ENCODE measurements at regions not wholly inside any gene's neighbourhood (a gene's known extent, or its start where the extent isn't known, plus 50 kb on each side); places are given as distances from the start of the nearest gene placed in this dataset.
A peak's percentile ranks its signal among the peaks of the same experiment; 100 is the strongest.

DNA sequence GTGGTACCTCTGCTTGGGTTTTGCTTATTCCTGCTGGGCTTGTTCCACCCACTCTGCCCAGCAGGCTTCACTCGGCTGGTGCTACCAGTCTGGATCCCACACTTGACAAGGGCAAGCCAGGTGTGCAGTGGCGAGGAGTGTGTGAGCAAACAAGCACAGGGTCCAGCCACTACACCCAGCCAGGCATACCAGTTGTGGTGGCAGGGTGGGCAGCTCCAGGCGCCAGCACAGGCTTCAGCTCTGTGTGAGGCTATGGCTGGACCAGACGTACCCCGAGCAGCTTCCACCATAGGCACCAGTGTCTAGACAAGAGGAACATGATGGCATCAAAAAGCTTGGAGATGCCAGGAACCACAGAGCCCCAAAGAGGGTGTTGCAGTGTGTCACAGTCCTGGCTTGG lies 93.1 kb upstream of the GALNT5 start:
- DNase-seq, result no peak

DNA sequence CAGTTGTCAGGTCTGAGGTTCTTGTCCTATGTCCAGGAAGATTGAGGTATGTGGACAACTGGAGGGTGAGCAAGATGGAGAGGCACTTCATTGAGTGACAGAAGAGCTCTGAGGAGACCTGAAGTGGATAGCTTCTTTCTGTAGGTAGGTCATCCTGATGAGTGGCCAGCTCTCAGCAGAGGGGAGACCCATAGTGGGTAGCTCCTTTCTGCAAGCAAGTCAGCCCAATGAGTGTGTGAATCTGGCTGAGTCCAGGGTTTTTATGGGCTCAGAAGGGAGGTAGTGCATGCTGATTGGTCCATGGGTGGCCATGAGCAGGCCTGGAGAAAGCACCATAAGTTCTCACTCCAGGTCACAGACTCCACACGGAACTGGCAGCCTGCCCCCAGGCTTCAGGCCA lies 92.6 kb upstream of the GALNT5 start:
- no peak for DNase-seq

DNA sequence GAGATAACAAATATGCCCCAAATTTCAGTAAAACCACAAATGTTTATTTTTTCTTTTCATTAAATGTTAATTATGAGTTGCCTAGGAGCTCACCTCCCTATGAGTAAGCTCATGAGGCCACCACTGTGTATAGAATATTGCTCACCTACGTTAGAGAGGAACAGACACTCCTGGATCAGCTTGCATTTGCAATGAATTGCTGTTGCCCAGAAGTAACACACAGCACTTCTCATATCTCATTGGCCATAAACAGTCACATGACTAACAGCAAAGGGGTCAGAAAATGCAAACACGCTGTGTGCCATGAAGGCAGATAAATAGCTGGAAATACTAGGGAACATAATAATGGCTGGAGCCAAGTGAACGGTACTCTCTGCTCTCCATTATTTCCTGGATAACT lies 89.0 kb upstream of the GALNT5 start:
- no peak for DNase-seq

DNA sequence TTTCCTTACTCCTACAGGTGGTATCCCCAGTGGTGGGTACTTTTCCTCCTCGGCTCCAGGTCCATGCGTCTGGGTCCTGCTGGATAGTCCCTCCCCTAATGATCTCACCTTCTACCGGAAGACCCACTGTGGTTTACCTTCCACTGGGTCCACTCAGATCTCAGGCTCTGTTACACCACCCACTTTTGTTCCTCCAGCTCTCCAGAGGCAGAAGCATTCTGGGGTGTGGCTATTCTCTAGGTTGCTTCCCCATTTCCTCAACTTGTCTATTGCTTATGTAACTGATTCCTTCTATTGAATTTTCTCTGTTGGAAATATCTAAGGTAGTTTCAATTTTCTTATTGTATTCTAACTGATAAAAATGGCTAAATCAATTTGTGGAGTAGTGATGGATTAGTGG lies 87.6 kb upstream of the GALNT5 start:
- no peak for DNase-seq

DNA sequence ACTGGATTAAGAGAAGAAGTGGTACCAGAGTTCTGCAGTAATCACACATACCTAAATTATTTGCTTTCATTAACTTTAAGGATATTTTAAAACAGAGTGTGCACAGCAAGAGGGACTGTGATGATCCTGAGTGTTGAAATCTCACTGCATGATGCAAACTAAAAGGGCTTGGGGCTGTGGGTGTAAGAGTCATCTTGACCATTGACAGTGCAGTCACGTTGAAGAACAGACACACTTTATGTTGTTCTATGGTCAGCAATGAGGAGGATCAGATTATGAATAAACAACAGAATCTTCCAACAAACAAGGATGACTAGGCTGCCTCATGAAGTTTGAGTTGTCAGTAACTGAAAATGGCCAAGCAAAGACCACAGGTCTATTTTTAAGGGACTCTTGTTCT lies 87.2 kb upstream of the GALNT5 start:
- DNase-seq, result no peak

DNA sequence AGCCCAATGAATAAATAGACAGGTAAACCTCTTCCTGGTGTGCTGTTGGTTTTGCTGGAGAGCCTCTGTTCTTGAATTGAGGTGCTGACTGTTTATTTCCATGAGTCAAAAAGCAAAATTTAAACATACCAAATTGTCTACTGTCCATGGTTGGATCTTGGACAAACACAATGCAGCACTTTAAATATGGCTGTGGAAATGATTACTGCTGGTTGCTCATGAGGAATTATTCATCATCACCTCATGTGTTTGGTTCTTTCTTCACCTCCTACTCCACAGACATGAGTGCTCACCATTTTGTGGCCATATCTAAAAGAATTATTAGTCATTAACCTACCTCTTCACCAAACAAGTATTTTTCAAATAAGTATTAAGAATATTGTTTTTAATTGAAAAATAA lies 85.3 kb upstream of the GALNT5 start:
- peak; percentile 38 for DNase-seq

DNA sequence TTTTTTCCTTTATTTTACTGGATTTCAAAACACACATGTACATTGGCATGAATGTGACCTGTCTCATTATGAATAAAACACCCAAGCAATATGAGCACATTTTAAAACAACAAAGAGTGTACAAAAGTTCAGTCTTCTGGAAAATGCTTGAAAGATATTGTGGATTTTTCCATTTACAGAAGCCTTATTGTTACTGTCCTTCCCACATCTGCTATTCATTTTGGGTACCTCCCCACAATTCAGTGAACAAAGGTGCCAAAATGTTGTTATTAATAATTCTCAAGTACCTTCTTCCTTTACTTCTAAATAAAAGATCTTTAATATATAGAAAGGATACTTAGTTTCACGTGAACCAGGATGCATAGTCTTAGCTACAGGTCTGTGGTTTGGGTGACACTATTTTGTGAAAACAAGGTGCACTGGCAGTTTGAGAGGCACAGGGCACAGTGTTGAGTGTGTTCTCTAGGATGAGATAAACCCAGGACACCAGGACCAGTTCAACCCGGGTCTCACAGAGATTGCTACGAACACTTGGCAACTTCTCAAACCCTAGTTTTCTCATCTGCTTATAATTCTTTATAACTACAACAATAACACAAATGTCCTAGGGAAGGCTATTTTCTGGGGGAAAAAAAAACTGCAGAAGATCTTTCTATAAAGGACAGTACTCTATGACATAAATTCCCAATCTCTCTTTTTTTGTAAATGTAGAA lies 84.5 kb upstream of the GALNT5 start:
- DNase-seq, result peak; percentile 56

DNA sequence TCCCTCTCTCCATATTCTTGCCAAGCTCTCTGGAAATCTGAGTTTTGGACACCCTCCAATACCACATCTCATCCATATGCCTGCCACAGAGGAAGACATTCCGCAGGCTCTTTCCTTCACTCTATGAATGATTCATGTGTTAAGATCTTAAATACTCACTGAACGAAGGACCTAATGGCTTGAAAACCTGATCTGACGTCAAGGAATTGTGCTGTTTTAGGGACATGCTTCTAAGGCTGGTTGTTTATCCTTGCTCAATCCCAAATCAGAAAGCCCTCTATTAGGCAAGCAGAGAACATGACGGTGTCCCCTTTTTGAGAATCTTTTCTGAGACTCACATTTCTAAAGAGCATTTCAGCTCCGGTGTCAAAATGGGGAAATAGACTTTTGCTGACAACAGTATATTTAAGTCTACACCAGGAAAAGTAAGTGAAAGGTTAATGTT lies 83.7 kb upstream of the GALNT5 start:
- DNase-seq, result peak; percentile 99

DNA sequence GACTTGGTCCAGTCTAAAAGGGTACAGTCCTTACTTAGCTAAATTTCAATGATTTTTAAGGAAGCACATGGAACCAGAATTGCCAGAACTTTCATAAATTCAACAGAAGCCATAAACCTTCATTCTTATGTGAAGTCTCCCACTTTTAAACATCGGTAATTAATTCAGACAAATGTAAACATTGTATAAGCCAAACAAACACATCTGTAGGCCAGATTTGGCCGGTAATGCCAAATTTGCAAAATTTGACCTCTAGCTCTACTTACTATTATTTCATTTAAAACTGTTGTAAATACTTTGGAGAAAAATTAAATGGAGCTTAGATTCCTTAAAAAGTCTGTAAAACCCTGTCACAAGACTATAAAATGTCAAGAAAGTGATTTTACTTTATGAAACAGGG lies 83.2 kb upstream of the GALNT5 start:
- no peak for DNase-seq

DNA sequence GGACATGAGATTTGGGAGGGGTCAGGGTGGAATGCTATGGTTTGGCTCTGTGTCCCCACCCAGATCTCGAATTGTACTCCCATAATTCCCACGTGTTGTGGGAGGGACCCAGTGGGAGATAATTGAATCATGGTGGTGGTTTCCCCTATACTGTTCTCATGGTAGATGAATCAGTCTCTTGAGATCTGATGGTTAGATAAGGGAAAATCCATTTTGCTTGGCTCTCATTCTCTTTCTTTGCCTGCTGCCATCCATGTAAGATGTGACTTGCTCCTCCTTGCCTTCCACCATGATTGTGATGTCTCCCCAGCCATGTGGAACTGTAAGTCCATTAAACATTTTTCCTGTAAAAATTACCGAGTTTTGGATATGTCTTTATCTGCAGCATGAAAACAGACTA lies 80.9 kb upstream of the GALNT5 start:
- no peak for DNase-seq

DNA sequence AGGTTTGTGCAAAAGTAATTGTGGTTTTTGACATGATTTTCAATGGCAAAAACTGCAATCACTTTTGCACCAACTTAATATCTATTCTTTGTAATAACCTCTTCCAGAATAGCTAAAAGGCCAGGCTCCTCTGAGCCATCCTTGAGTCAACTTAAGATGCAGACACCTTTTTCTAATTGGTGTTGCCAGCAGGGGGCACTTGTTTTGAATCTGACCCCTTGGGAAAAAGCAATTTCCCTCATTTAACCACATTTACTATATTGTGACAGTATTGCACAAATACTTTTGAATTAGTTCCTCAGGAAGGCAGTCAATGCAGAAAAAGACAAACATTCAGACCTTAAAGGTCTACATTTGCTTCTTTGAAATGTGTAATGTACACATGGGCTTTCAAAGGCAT lies 78.6 kb upstream of the GALNT5 start:
- no peak for DNase-seq

DNA sequence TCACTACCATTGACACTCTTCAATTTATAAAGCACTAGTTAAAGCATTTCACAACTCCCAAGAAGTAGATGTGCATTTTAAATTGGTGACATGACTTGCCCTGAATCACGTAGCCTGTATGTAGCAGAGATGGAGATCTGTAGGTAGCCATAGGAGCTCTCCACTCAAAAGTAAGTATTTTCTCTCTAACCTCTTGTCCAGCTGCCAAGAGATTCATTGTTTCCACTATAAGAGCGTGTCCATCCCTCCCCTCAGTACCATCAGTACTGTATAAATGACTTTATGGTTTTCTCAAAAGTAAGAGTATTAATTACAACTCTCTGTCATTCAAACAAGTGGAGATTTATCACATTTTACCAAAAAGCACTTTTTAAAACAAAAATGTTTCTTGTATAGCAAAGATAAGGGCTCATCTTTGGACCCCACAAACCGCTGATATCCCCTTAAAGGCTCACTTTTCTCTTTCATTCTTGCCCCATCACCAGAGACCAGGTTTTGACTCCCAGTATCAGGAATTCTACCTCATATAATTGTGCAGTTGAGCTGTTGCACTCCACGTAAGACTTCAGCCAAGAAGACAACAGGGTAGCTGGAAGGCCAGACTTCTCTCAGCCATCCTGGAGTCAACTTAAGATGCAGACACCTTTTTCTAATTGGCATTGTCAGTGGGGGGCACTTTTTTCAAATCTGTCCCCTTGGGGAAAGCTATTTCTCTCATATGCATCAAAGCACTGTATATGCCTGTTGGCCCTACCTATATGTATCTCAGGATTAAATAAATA lies 78.0 kb upstream of the GALNT5 start:
- DNase-seq, result no peak

DNA sequence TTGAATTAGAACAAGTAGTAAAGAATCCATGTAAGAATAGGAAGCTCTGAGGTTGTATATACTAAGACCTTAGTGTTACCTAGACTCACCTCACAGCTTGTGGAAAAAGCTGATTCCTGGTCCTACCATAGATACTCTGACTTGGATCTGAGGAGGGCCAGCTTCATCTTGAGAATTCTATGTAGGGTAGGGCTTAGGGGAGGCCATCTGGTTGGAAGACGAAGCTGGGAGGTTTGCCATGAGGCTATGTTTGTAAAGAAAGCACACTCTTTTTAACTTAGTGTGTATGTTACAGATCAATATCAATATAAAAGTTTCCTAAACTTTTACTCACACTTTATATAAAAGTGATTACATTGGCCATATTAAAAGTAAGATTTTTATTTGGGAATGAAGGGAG lies 77.1 kb upstream of the GALNT5 start:
- no peak for DNase-seq

DNA sequence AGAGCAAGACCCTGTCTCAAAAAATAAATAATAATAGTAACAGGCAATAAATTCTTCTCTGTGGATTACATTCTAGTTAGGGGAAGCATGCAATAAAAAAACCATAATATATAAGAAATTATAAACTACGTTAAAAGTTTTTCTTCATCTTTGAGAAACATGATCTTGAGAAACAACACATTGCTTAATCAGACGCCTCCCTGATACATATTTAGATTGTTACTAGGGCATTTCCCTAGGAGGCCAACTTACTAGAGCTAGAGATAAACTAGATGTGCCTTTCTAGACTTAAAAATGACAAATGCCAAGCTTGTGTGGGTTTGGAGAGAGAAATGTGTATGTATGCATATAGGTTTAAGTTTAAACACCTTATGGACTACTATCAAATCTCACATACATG lies 76.3 kb upstream of the GALNT5 start:
- no peak for DNase-seq

DNA sequence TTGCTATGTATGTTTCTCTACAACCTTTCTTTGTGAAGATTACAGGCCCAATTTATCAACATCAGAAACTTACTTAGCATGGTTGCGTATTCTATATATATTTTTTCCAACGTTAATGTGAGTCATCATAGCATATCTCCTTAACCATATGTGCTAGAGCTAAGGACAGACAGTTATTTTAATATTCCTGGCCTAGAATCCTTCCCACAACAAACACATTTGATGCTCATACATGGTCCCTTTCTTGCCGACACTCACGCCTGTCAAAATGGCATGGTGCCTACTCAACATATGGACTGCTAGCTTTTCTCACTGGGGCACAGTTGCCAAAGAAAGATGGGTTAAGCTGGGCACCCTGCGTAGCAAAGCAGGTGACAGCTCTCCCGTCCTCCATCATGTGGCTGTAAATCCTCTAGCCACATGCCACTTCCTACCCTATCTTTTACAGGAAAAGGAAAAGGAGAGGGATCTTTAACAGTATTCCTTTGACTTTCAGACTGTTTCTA lies 75.2 kb upstream of the GALNT5 start:
- DNase-seq, result no peak

DNA sequence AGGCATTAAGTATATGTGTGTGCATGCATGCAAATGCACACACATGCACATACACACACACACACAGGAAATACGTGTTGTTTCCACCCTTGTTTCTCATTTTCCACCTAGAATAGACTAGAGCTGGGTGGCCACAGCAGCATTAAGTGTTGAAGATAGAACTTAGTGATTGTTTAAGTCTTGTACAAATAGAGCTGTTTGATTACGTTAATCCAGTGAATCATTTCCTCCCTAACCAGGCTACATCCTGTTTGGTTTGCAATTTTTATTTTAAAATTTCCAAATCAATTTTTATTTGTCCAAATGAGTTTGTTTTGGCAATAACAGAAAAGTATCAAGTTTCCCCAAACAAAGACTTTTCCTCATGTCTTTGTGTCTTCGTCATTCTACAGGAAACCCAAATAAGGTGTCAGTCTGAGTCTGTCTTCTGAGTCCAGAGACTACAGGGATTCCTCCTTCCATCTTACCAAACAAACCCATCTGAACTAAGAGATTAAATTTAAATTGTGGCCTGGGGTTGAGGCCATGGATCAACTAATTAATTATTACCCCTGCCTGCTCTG lies 74.6 kb upstream of the GALNT5 start:
- DNase-seq, result peak; percentile 56

DNA sequence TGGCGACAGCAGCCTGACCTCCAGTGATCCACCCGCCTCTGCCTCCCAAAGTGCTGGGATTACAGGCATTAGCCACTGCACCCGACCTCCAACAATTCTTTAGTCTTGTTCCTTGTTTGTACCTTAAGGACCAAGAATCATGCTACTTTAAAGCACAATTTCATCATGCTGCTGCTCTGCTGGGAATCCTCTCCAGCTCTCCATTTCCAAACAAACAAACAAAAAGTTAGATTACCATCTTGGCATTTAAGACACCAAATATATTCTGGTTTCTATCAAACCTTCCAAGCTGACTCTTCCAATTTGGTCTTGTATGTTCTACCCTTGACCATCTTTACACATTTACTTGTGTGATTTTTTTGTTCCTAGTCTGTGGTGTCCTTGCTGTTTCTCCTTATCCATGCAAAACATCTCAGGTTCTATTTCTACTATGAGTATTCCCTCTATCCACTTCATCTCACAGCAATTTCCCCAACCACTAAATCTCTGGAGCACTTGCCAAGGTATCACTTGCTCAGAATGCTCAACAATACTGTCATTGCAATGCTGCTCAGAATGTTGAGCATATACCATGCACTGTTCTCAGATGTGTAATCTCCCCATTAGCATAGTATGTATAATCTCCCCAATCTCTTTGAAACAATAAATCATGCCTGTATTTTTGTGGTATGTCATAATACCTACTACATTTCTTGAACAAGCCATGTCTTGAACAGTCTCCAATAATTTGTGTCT lies 73.2 kb upstream of the GALNT5 start:
- peak; percentile 60 for DNase-seq

DNA sequence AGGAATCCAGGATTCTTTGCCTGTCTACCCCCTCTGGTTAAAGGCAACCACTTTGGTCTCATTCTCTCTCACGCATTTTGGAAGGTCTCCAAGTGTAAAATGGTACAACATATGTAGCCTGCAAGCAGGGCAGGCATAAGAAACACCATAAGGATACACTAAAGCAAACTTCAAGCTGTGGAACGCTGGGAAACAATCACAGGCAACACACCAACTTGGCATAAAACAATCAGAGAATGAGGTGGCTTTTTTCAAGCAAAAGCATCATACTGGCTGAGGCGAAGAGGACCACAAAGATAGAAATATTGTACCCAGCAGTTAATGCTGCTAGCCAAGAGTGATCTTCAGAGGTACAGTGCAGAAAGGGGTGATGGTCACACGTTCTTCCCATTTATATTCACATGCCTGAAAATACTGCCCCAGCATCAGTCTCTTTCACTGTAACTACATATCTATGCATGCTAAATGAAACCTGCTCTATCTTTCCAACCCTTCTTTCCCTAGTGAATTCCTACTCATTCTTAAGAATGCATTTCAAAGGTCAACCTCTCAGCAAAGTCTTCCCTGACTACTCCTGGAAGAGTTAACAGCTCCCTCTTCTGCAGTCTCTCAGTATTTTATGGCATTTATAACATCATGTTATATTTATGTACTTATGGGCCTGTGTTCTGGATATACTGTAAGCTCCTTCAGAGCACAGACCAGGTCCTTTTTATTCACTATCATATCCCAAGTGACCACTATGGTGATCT lies 71.9 kb upstream of the GALNT5 start:
- peak; percentile 71 for DNase-seq

DNA sequence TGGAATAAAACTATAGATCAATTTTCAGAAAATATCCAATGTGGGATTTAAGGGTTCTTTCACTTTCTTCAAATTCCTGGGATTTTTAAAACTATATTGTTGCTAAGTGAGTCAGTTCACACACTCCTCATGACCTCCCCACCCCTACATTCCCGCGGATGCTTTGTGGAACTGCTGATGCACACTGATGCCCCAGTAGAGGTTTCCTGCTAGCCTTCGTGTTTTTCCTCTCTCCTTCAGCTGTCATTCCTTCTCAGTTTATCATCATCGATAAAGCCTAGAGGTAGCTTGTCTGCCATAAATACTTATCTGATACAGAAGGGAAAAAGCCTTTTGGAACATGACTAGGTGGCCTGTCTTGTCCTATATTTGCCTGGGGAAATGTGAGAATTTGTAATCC lies 67.4 kb upstream of the GALNT5 start:
- peak; percentile 87 for DNase-seq

DNA sequence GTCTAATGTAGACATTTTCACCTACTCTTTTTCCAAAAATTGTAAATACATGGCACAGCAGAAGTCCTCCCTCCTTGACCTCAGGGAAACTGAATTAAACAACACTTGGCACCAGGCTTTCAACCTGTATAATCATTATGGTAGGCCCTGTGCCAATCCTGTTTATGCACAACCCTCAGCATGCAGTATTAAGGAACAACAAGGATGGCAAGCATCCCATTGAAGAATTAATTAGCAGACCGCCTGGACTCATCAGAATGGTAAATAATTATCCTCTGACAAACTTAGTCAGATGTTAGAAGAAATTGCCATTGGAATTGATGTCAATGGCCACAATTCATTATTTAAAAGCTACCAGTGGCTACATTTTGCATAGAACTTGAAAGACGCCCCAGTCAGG lies 66.3 kb upstream of the GALNT5 start:
- DNase-seq, result no peak

DNA sequence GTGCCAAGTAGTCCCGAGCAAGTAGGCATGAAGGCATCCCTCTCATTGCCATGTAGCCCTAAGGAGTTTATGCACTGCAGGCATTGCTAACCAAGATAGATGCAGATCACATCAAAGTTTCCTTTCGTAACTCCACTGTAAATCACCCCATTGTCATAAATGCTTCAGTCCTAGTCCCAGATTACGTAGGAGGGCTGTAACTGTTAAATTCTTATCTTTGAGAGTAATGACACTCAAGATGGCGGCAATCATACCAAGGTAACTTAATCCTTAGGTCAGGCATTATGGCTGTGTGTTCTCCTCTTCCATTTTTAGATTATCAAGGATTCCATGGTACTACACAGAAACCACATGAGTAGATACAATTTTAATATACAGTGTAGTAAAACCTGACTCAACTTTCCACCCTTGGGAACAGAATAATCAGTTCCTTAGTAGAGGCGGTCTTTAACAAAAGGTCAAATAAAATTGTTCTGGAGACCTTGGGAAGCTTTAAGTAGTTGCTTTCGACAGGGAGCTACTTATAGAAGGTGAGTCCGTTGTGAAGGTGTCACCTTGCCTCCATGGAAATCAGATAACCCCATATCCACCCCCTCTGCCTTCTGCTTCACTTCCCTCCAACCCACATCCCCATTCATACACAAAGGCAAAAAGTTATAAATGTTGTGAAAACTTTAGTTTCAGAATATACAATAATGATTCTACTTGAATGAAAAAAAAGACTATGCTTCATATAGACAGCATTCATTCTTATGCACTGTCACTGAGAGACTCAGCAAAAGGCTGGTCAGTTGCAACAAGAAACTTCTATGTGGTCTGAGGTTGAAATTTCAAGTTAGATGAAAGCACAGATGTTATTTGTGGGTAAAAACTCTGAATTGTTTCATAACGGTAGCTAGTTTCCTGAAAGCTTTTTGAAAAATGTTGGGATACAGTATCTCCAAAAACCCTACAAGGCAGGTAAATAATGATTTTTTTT lies 64.8 kb upstream of the GALNT5 start:
- DNase-seq, result no peak

Data from fibroblast of upper back skin (primary cell).